Tibial nerve (tissue), 4 donors: ENCODE measurements at regions not wholly inside any gene's neighbourhood (a gene's known extent, or its start where the extent isn't known, plus 50 kb on each side); places are given as distances from the start of the nearest gene placed in this dataset.

Source experiments
- EP300 ChIP-seq, 2 donors: sonication (generic); formaldehyde crosslinking; IDR thresholded peaks; one replicate each; pipeline ENCODE4 v1.6.1; 2017; ENCODE audit warnings: antibody characterized with exemption in 2 of 2, mild to moderate bottlenecking in 1 of 2
- POLR2A ChIP-seq, 2 donors: fragments of 450-650 bp; IDR thresholded peaks; one replicate each; pipeline ENCODE4 v1.6.1; 2017; ENCODE audit warnings: antibody characterized with exemption in 2 of 2, mild to moderate bottlenecking in 2 of 2, moderate library complexity in 2 of 2
- TF ChIP-seq, protein P1 (sequence below), 5 experiments: fragments of 200-600 bp in 3 of 5; fragments of 450-650 bp in 2 of 5; sonication (generic) in 3 of 5; IDR thresholded peaks; one replicate each; pipeline ENCODE4 v1.5.1; 2016 to 2019; ENCODE audit warnings: antibody characterized with exemption in 5 of 5, mild to moderate bottlenecking in 3 of 5, moderate library complexity in 2 of 5

DNA sequence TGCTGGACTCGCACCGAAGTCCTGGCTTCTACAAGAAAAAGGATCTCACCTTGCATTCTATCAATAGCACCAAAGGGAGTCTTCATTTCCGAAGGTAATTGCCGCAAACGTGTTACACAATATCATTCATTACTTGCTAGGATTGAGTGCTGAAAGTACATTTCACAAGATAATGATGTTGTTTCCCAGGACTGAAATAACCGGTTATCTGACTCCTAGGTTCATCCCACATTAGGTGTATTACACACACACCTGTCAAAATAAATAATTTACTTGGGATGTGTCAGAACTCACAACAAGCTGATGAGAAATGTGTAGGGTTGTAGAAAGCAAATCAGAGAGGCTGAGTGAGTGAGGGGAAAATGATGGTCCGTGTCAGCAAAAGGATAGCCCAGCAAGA, 219.4 kb upstream of the RHOBTB1 start:
- TF ChIP-seq, protein P1, sequence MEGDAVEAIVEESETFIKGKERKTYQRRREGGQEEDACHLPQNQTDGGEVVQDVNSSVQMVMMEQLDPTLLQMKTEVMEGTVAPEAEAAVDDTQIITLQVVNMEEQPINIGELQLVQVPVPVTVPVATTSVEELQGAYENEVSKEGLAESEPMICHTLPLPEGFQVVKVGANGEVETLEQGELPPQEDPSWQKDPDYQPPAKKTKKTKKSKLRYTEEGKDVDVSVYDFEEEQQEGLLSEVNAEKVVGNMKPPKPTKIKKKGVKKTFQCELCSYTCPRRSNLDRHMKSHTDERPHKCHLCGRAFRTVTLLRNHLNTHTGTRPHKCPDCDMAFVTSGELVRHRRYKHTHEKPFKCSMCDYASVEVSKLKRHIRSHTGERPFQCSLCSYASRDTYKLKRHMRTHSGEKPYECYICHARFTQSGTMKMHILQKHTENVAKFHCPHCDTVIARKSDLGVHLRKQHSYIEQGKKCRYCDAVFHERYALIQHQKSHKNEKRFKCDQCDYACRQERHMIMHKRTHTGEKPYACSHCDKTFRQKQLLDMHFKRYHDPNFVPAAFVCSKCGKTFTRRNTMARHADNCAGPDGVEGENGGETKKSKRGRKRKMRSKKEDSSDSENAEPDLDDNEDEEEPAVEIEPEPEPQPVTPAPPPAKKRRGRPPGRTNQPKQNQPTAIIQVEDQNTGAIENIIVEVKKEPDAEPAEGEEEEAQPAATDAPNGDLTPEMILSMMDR (IDR thresholded peaks at IDR 0.05) = no peak
- TF ChIP-seq POLR2A (IDR thresholded peaks at IDR 0.05) (no peak), EP300 (IDR thresholded peaks at IDR 0.05) (no peak)
